HG02870 (cell line): ENCODE measurements at regions not wholly inside any gene's neighbourhood (a gene's known extent, or its start where the extent isn't known, plus 50 kb on each side); places are given as distances from the start of the nearest gene placed in this dataset.
"Not testable (repeated sequence)": the region's sequence is repeated elsewhere in the genome, so short reads cannot be mapped to it uniquely, and the experiment has no call there.

Experiments used
- ATAC-seq: cut with Tn5 transposase; IDR thresholded peaks from one replicate; pipeline ENCODE4 v1.9.1; 2021; ENCODE audit warnings: mild to moderate bottlenecking, moderate library complexity; ENCODE audit not compliant: unreplicated experiment

DNA sequence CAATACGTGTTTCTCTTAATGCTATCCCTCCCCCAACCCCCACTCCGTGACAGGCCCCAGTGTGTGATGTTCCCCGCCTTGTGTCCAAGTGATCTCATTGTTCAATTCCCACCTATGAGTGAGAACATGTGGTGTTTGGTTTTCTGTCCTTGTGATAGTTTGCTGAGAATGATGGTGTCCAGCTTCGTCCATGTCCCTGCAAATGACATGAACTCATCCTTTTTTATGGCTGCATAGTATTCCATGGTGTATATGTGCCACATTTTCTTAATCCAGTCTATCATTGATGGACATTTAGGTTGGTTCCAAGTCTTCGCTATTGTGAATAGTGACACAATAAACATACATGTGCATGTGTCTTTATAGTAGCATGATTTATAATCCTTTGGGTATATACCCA lies 52.5 kb downstream of the KIAA0408 start:
- not testable (repeated sequence) for ATAC-seq

DNA sequence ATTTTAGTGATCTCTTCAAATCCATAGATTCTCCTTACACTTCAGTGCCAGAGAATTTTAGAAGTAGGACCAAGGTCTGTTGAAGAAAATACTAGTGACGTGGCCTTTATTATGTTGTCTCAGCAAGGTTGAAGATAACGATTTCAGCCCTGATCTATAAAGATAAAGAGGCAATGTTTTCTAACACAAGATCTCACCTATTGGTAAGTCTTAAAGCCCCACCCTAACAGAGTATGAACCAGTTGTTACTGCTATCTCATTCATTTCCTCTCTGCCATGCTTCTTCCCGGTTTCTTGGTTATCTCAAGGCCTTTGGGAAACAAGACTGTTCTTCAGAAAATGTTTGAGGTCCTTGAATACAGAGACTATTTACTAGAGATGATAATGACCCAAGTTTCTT lies 53.1 kb downstream of the KIAA0408 start:
- ATAC-seq: no peak

DNA sequence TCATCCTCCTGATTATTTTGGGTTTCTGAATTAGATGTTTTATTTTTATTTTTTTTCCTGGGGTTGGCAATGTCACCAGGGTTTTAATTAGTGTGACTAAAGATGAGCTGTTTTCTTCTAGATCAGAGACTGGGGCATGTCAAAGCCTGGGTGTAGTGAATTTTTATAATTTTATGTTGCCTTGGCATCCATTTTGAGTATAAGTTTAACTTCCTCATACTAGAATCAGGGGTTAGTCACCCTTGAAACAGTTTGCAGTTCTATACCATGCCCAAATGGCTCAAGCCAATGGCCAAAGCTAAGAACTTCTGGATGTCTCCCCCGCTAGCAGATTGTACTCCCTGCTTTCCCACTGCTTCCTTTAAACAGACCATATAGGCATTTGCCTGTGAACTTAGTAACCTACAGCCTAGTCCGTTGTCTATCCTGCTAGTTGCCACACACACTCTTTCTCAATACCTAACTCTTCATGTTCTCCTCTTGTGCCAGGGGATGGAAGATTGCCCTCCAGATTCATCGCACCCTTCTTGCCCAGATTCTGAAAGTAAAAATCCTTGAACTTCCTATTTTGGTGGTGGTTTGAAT lies 54.5 kb downstream of the KIAA0408 start:
- ATAC-seq: no peak

DNA sequence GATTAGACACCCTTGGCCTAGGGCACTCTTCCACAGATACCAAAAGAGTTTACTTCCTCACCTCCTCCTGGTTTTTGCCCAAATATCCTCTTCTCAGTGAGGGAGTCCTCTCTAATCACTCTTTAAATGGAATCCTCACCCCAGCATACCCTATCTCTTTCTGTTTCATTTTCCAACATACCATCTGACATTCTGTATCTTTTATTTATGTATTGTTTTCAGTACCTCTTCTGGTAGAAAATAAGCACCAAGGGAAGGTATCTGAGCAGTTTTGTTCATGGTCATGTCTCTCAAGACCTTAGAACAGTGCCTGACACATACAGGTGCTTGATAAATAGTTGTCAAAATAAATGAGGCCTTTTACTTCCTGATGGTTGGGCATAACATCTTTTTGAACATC lies 55.1 kb downstream of the KIAA0408 start:
- ATAC-seq: peak; percentile 83

DNA sequence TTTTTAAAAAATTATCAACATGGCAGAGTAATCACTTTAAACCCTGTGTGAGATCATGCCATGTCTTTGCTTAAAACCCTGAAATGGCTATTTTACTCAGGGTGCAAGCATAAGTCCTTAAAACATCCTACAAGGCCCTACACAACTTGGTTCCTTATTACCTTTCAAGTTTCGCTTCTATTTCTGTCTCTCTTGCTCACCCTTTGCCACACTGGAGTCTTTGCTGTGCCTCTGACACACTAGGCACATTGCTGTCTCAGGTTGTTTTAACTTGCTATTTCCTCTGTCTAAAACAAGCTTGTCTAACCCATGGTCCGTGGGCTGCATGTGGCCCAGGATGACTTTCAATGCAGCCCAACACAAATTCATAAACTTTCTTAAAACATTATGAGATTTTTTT lies 55.6 kb downstream of the KIAA0408 start:
- ATAC-seq: peak; percentile 78

DNA sequence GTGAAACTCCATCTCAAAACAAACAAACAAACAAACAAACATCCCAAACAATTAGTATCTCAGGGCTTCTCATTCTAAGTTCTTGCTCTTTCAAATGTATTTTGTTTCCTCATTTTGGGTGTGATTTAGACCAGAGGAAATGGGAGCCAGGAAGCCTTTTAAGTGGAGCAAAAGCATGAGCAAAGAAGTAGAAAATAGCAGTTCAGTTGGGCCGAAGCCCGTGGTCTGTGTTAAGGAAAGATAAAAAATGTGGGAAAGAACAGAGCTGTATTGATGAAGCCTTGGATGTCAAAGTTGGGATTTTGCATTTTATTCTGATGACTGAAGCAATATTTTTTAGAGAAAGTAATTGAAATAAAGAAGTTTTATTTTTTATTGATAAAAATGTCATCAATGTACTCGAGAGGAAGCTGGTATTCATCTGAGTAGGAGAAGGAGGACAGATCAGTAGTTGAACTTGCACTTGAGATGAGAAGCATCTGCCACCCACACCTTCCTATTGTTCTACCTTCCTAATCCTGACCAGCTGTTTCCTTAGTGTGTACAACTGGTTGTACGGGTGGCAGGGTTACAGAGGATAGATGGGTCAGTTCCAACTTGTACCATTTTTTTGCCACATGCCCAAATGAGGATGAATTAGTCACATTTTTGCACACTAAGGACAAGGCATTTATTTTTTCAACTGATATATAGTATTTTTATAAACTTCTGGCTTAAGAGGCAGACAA lies 56.1 kb downstream of the KIAA0408 start:
- ATAC-seq: no peak

DNA sequence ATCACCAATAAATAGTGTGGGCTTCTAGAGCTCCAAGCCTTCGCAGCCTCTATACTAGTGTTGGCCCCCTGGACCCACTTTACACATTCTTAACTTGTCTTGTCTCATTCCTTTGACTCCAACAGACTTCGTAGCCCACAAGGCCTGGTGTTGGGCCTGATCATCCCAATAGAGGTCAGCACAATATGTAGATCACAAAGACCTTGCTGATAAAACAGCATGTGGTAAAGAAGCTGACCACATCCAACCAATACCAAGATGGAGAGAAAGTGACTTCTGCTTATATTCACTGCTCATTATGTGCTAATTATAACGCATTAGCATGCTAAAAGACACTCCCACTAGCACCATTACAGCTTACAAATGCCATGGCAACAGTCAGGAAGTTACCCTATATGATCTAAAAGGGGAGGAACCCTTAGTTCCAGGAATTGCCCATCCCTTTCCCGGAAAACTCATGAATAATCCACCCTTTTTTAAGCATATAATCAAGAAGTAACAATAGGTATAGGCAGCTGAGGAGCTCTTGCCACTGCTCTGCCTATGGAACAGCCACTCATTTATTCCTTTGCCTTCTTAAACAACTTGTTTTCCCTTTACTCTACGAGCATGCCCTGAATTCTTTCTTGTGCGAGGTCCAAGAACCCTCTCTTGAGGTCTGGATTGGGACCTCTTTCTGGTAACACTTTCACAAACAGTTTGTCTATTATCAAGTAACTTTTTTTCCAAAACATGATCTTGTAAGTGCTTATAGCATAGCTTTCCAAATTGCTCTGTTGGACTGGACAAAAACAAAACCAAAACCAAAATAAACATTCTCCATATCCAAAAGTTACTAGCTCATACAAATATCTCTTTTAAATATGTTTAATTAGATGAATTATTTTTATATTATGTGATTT lies 54.6 kb upstream of the ECHDC1 start:
- no peak for ATAC-seq

DNA sequence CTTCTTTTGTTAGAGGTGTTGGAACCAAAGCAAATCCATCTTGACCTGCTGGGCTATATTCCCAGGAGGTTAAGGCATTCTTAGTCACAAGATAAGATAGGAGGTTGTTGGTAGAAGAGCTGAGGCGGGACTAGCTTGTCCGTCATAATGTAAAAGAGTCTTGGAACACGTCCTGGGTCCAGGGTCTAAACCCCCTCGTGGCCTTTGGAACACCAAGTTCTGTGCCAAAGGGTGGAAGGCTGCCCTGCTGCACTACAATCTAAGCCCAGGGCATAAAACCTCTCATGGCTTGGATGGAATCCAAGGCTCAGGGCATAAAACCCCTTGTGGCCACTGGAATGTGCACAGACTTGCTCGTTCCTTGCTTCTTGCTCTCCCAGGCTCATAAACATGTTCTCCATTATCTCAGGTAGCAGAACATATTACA lies 53.8 kb upstream of the ECHDC1 start:
- not testable (repeated sequence) for ATAC-seq
